Sigmoid colon (tissue), 6 donors: ENCODE measurements at regions not wholly inside any gene's neighbourhood (a gene's known extent, or its start where the extent isn't known, plus 50 kb on each side); places are given as distances from the start of the nearest gene placed in this dataset.

Experiments used
- DNase-seq: peaks from one replicate; pipeline ENCODE4 v3.0.0-alpha.2; 2019
- H3K27ac ChIP-seq, 4 donors: fragments of 200-600 bp; sonication (generic); one replicate each; pipeline ENCODE4 v1.5.1; 2016 to 2019; ENCODE audit warnings: mild to moderate bottlenecking in 1 of 4
- H3K27me3 ChIP-seq, 3 donors: fragments of 200-600 bp; sonication (generic); one replicate each; pipeline ENCODE4 v1.5.1; 2019; ENCODE audit warnings: mild to moderate bottlenecking in 1 of 3
- H3K36me3 ChIP-seq, 4 donors: fragments of 200-600 bp; sonication (generic); one replicate each; pipeline ENCODE4 v1.5.1; 2016 to 2019
- H3K4me1 ChIP-seq, 4 donors: fragments of 200-600 bp; sonication (generic); one replicate each; pipeline ENCODE4 v1.5.1; 2017 to 2019
- H3K4me3 ChIP-seq, 4 donors: fragments of 200-600 bp; sonication (generic); one replicate each; pipeline ENCODE4 v1.5.1; 2017 to 2019; ENCODE audit warnings: mild to moderate bottlenecking in 2 of 4, moderate library complexity in 1 of 4
- H3K9me3 ChIP-seq, 4 donors: fragments of 200-600 bp in 3 of 4; sonication (generic) in 3 of 4; one replicate each; pipeline versions ENCODE4 v1.5.1 to v1.6.1; 2013 to 2019
- EP300 ChIP-seq, 4 donors: sonication (generic); formaldehyde crosslinking; IDR thresholded peaks; one replicate each; pipeline ENCODE4 v1.6.1; 2017; ENCODE audit warnings: antibody characterized with exemption in 4 of 4
- POLR2A ChIP-seq, 2 donors: fragments of 450-650 bp; IDR thresholded peaks; one replicate each; pipeline ENCODE4 v1.6.1; 2016; ENCODE audit warnings: antibody characterized with exemption in 2 of 2, mild to moderate bottlenecking in 2 of 2, moderate library complexity in 2 of 2
- POLR2AphosphoS5 ChIP-seq, 4 donors: sonication (generic); formaldehyde crosslinking; IDR thresholded peaks; one replicate each; pipeline ENCODE4 v1.6.1; 2017; ENCODE audit warnings: antibody characterized with exemption in 4 of 4
- WGBS, 2 donors: extraction: QIAGEN DNeasy Blood & Tissue Kit; methylation state at CpG; one replicate each; pipeline ENCODE4 v1.1.7; 2013; 5-methylcytosine and 5-hydroxymethylcytosine counted together
- intact Hi-C: fragments of 100-400 bp; cut with DNase I; formaldehyde crosslinking; loops from one replicate; pipeline ENCODE4 v1.15.1; 2023
- TF ChIP-seq, protein P1 (sequence below), 4 experiments: fragments of 450-650 bp in 3 of 4; fragments of 200-600 bp in 1 of 4; IDR thresholded peaks; one replicate each; pipeline ENCODE4 v1.5.1; 2016 to 2019; ENCODE audit warnings: antibody characterized with exemption in 4 of 4, mild to moderate bottlenecking in 3 of 4, moderate library complexity in 2 of 4
- donor health status: healthy with polysubstance abuse.
- donor health status: healthy.

DNA sequence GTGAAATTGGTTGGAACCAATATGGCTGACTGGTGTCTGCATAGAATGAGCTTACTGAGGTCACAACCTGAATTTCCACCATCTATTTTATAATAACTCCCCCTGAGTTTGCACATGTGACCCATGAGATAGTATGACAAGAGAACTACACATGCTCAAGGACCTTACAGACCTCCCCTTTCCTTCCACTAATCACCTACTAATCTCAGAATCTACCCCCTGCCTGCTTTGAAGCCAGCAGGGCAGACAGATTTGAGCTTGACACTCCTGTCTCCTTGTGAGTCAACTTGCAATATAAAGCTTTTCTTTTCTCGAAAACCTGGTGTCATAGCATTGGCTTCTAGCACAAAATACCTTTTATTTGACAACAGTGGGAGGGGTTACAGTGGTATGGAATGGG, 248.4 kb downstream of the RFC3 start:
- H3K9me3 ChIP-seq = no peaks in the 10 kb centered on the region
- H3K36me3 ChIP-seq = no peaks in the 10 kb centered on the region
- no peak overlapping the region for H3K27ac ChIP-seq
- no peaks in the 10 kb centered on the region for H3K27me3 ChIP-seq
- H3K4me1 ChIP-seq = no peaks in the 10 kb centered on the region
- TF ChIP-seq POLR2AphosphoS5 (IDR thresholded peaks at IDR 0.05) = no peak
- no peak for TF ChIP-seq EP300 (IDR thresholded peaks at IDR 0.05)
- TF ChIP-seq POLR2A (IDR thresholded peaks at IDR 0.05) = no peak
- TF ChIP-seq, protein P1, sequence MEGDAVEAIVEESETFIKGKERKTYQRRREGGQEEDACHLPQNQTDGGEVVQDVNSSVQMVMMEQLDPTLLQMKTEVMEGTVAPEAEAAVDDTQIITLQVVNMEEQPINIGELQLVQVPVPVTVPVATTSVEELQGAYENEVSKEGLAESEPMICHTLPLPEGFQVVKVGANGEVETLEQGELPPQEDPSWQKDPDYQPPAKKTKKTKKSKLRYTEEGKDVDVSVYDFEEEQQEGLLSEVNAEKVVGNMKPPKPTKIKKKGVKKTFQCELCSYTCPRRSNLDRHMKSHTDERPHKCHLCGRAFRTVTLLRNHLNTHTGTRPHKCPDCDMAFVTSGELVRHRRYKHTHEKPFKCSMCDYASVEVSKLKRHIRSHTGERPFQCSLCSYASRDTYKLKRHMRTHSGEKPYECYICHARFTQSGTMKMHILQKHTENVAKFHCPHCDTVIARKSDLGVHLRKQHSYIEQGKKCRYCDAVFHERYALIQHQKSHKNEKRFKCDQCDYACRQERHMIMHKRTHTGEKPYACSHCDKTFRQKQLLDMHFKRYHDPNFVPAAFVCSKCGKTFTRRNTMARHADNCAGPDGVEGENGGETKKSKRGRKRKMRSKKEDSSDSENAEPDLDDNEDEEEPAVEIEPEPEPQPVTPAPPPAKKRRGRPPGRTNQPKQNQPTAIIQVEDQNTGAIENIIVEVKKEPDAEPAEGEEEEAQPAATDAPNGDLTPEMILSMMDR (IDR thresholded peaks at IDR 0.05) = no peak
- WGBS, 2 donors = 89 to 92% methylated on average over 1 of the region's 1 CpG
- intact Hi-C loops = no loop called here
- no peak for DNase-seq
- H3K4me3 ChIP-seq = no peak overlapping the region

- no peak for TF ChIP-seq EP300 (IDR thresholded peaks at IDR 0.05)
- TF ChIP-seq POLR2A (IDR thresholded peaks at IDR 0.05) = no peak
- no peak for TF ChIP-seq POLR2AphosphoS5 (IDR thresholded peaks at IDR 0.05)
- TF ChIP-seq, protein P1 (IDR thresholded peaks at IDR 0.05) = no peak
- Histone ChIP-seq H3K27me3 (no peaks in the 10 kb centered on the region), H3K36me3 (no peaks in the 10 kb centered on the region), H3K27ac (no peak overlapping the region), H3K4me1 (no peaks in the 10 kb centered on the region), H3K4me3 (no peak overlapping the region), H3K9me3 (no peaks in the 10 kb centered on the region)
- intact Hi-C loops = loop anchor here (10.0 kb wide), 1 partner anchor 1095 kb away; no protein-coding TSS in a partner anchor
- no peak for DNase-seq
These were observed 252.1 kb downstream of the RFC3 start for GRCh38 chr13:34070006-34070405.

- intact Hi-C loops = loop anchor here (10.0 kb wide), 1 partner anchor 1094 kb away; no protein-coding TSS in a partner anchor
- 91 to 95% methylated on average over 2 of the region's 2 CpGs for WGBS, 2 donors
- H3K36me3 ChIP-seq = no peaks in the 10 kb centered on the region
- H3K4me1 ChIP-seq = no peaks in the 10 kb centered on the region
- no peaks in the 10 kb centered on the region for H3K27me3 ChIP-seq
- no peak overlapping the region for H3K4me3 ChIP-seq
- no peak overlapping the region for H3K27ac ChIP-seq
- no peak for DNase-seq
- TF ChIP-seq POLR2AphosphoS5 (IDR thresholded peaks at IDR 0.05) (no peak), POLR2A (IDR thresholded peaks at IDR 0.05) (no peak), EP300 (IDR thresholded peaks at IDR 0.05) (no peak)
- TF ChIP-seq, protein P1 (IDR thresholded peaks at IDR 0.05) = no peak
- no peaks in the 10 kb centered on the region for H3K9me3 ChIP-seq
These were observed 252.8 kb downstream of the RFC3 start for GRCh38 chr13:34070544-34071303.

DNA sequence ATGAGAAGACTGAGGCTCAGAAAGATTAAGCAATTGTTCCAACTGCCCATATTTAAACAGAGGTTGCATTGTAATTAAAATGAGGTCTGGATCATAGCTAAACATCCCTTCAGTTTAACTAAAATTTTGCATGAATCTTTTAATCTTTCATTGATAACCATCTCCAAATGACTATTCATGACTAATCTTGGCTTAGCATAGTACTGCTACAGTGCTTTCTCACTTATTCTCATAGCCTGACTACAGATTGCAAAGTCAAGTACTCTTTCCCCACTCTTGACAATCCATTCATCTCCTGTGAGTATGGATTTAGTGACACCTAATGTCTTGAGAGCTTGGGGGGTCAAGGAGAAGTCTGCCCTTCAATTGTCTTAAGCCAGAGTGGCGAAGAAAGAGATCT, 258.4 kb downstream of the RFC3 start:
- Histone ChIP-seq H3K27me3 (no peaks in the 10 kb centered on the region), H3K9me3 (no peaks in the 10 kb centered on the region), H3K27ac (no peak overlapping the region), H3K4me3 (no peak overlapping the region), H3K36me3 (no peaks in the 10 kb centered on the region), H3K4me1 (peaks cover 0 to 12% (median 10%) of the 10 kb centered on the region in 4 donors)
- intact Hi-C loops = loop anchor here (10.0 kb wide), 1 partner anchor 1088 kb away; no protein-coding TSS in a partner anchor
- WGBS, 2 donors = 96 to 98% methylated on average over 1 of the region's 1 CpG
- TF ChIP-seq POLR2AphosphoS5 (IDR thresholded peaks at IDR 0.05) (no peak), POLR2A (IDR thresholded peaks at IDR 0.05) (no peak), EP300 (IDR thresholded peaks at IDR 0.05) (no peak)
- TF ChIP-seq, protein P1 (IDR thresholded peaks at IDR 0.05) = no peak
- no peak for DNase-seq
